SK-N-SH (cell line): ENCODE measurements at regions not wholly inside any gene's neighbourhood (a gene's known extent, or its start where the extent isn't known, plus 50 kb on each side); places are given as distances from the start of the nearest gene placed in this dataset.

ENCODE experiments used
- CTCF ChIA-PET: fragments of 300-600, 350-600 bp; formaldehyde crosslinking; extraction: SDS; loops from one replicate; lab custom pipeline; 2021; lab: Yijun Ruan, JAX
- POLR2A ChIA-PET: fragments of 350-600 bp; sonication (Branson Sonifier 250); formaldehyde crosslinking; extraction: SDS; loops from one replicate; lab custom pipeline; 2020; ENCODE audit warnings: antibody characterized with exemption, inconsistent platforms; lab: Yijun Ruan, JAX
- DNase-seq: peaks from one replicate; pipeline ENCODE4 v3.0.0; 2012
- H2AFZ ChIP-seq: fragments of 200-600 bp; sonication (generic); 2 replicates; pipeline ENCODE4 v1.8.1; 2016; ENCODE audit warnings: antibody characterized with exemption, mild to moderate bottlenecking, low read depth
- H3F3A ChIP-seq: fragments of 200-600 bp; sonication (generic); replicated peaks from 2 replicates; pipeline ENCODE3; 2016; ENCODE audit warnings: antibody characterized with exemption, mild to moderate bottlenecking; ENCODE audit not compliant: insufficient read depth
- H3K27ac ChIP-seq, 2 experiments: fragments of 200-500 bp in 1 of 2; fragments of 200-600 bp in 1 of 2; sonication (Bioruptor generic) in 1 of 2; sonication (generic), shearing (Covaris generic) in 1 of 2; 2 replicates each; pipeline versions ENCODE4 v1.5.1 to v1.6.1; 2014 to 2016; ENCODE audit warnings: low read depth in 2 of 2, inconsistent platforms in 1 of 2, low read length in 1 of 2, mild to moderate bottlenecking in 1 of 2, mixed read lengths in 1 of 2
- H3K27me3 ChIP-seq: fragments of 200-600 bp; sonication (generic), shearing (Covaris generic); 2 replicates; pipeline ENCODE4 v1.6.1; 2016; ENCODE audit warnings: mixed run types; ENCODE audit not compliant: insufficient read depth
- H3K36me3 ChIP-seq, 2 experiments: fragments of 200-500 bp in 1 of 2; fragments of 200-600 bp in 1 of 2; sonication (Bioruptor generic) in 1 of 2; sonication (generic) in 1 of 2; replicated peaks in 1 of 2; 2 replicates each; pipeline versions ENCODE3 to v1.5.1; 2014 to 2016; ENCODE audit warnings: low read length in 1 of 2, mild to moderate bottlenecking in 1 of 2; ENCODE audit not compliant: insufficient read depth in 2 of 2, control insufficient read depth in 1 of 2
- H3K4me1 ChIP-seq, 2 experiments: fragments of 200-500 bp in 1 of 2; fragments of 200-600 bp in 1 of 2; sonication (Bioruptor generic) in 1 of 2; sonication (generic), shearing (Covaris generic) in 1 of 2; 2 replicates each; pipeline versions ENCODE4 v1.5.1 to v1.6.1; 2014 to 2016; ENCODE audit warnings: low read depth in 1 of 2, low read length in 1 of 2, mixed run types in 1 of 2; ENCODE audit not compliant: insufficient read depth in 2 of 2, control insufficient read depth in 1 of 2
- H3K4me2 ChIP-seq: fragments of 200-600 bp; sonication (generic), shearing (Covaris generic); 2 replicates; pipeline ENCODE4 v1.6.1; 2017; ENCODE audit warnings: mixed run types
- H3K4me3 ChIP-seq, 2 experiments: fragments of 200-500 bp in 1 of 2; fragments of 200-600 bp in 1 of 2; sonication (Bioruptor generic) in 1 of 2; sonication (generic), shearing (Covaris generic) in 1 of 2; 2 replicates each; pipeline versions ENCODE4 v1.5.1 to v1.8.1; 2014 to 2016; ENCODE audit warnings: low read depth in 2 of 2, inconsistent platforms in 1 of 2, low read length in 1 of 2, mild to moderate bottlenecking in 1 of 2, mixed read lengths in 1 of 2, moderate library complexity in 1 of 2
- H3K79me2 ChIP-seq: fragments of 200-600 bp; sonication (generic); 2 replicates; pipeline ENCODE4 v1.8.1; 2017; ENCODE audit warnings: mild to moderate bottlenecking; ENCODE audit not compliant: insufficient read depth
- H3K9ac ChIP-seq: fragments of 200-600 bp; sonication (generic); 2 replicates; pipeline ENCODE4 v1.6.1; 2017; ENCODE audit warnings: mixed run types
- H3K9me2 ChIP-seq: fragments of 200-600 bp; sonication (generic); 2 replicates; pipeline ENCODE4 v1.6.1; 2017; ENCODE audit warnings: mixed run types
- H3K9me3 ChIP-seq: fragments of 200-600 bp; sonication (generic); 2 replicates; pipeline ENCODE4 v1.6.1; 2017; ENCODE audit warnings: mixed run types, mild to moderate bottlenecking, moderate library complexity
- H4K20me1 ChIP-seq: fragments of 200-600 bp; sonication (generic); 2 replicates; pipeline ENCODE4 v1.6.1; 2017; ENCODE audit warnings: mild to moderate bottlenecking, mixed run types; ENCODE audit not compliant: insufficient read depth
- CHD2 ChIP-seq: fragments of 150-350 bp; IDR thresholded peaks from 2 replicates; pipeline ENCODE4 v1.6.1; 2018; ENCODE audit warnings: low read length; ENCODE audit not compliant: partially characterized antibody
- CTCF ChIP-seq: fragments of 200-600 bp; sonication (generic); IDR thresholded peaks from 2 replicates; pipeline ENCODE4 v1.6.1; 2017; ENCODE audit warnings: antibody characterized with exemption, mild to moderate bottlenecking, moderate library complexity
- EZH2phosphoT487 ChIP-seq: fragments of 200-600 bp; sonication (generic); IDR thresholded peaks from 2 replicates; pipeline ENCODE4 v1.6.1; 2017; ENCODE audit warnings: low read depth, mixed run types, mild to moderate bottlenecking, antibody characterized with exemption, moderate library complexity, borderline replicate concordance
- FOSL2 ChIP-seq: IDR thresholded peaks from 2 replicates; pipeline ENCODE4 v1.4.0; 2012; ENCODE audit warnings: low read depth, mild to moderate bottlenecking, moderate library complexity, borderline replicate concordance
- FOXJ3 ChIP-seq: sonication (generic); formaldehyde crosslinking; IDR thresholded peaks from 2 replicates; pipeline ENCODE4 v1.5.1; 2020; ENCODE audit warnings: mild to moderate bottlenecking, missing genetic modification reagents
- GABPA ChIP-seq: IDR thresholded peaks from 2 replicates; pipeline ENCODE4 v1.4.0; 2012; ENCODE audit warnings: low read depth, mild to moderate bottlenecking
- GATA2 ChIP-seq: sonication (generic); formaldehyde crosslinking; IDR thresholded peaks from 2 replicates; pipeline ENCODE4 v1.5.0; 2020; ENCODE audit warnings: mild to moderate bottlenecking, missing genetic modification reagents
- MAX ChIP-seq: IDR thresholded peaks from 2 replicates; pipeline ENCODE4 v1.4.0; 2012; ENCODE audit warnings: low read depth
- RCOR1 ChIP-seq: fragments of 150-350 bp; IDR thresholded peaks from 2 replicates; pipeline ENCODE4 v1.6.1; 2017; ENCODE audit warnings: antibody characterized with exemption, low read length
- SIN3A ChIP-seq: IDR thresholded peaks from 2 replicates; pipeline ENCODE4 v1.6.1; 2012; ENCODE audit warnings: low read depth, mild to moderate bottlenecking, low read length, moderate library complexity, borderline replicate concordance
- TCF12 ChIP-seq: IDR thresholded peaks from 2 replicates; pipeline ENCODE4 v1.4.0; 2012
- USF1 ChIP-seq: IDR thresholded peaks from 2 replicates; pipeline ENCODE4 v1.4.0; 2012; ENCODE audit warnings: low read depth, borderline replicate concordance
- YY1 ChIP-seq: IDR thresholded peaks from 2 replicates; pipeline ENCODE4 v1.4.0; 2012; ENCODE audit warnings: low read depth, mild to moderate bottlenecking
- ZBTB33 ChIP-seq: IDR thresholded peaks from 2 replicates; pipeline ENCODE4 v1.4.0; 2012; ENCODE audit warnings: low read depth, borderline replicate concordance
- WGBS: methylation state at CpG from one replicate; pipeline ENCODE4 v1.1.6; 2017; ENCODE audit warnings: low lambda C conversion rate; 5-methylcytosine and 5-hydroxymethylcytosine counted together

GRCh38 chr12:91746976-91747375 is 398.7 kb downstream of the BTG1 start:
- H3K4me1 ChIP-seq, result peaks cover 0 to 18% of the 10 kb centered on the region in 2 experiments; a peak in 2 of 4 replicates
- no peak overlapping the region for H3K27ac ChIP-seq
- CTCF ChIA-PET, result interaction anchor here (0.7 to 1.1 kb wide), 2 partner anchors 14 to 33 kb away, joined by 3 read pairs; no protein-coding TSS in a partner anchor
- H3F3A ChIP-seq, result no peaks in the 10 kb centered on the region
- no peak overlapping the region for H3K4me2 ChIP-seq
- no peaks in the 10 kb centered on the region for H3K9me3 ChIP-seq
- no peak overlapping the region for H3K9ac ChIP-seq
- H3K79me2 ChIP-seq, result no peaks in the 10 kb centered on the region
- POLR2A ChIA-PET, result no interaction called here
- no peak for TF ChIP-seq EZH2phosphoT487
- TF ChIP-seq ZBTB33, result no peak
- no peak for TF ChIP-seq CTCF
- TF ChIP-seq USF1, result no peak
- no peak for TF ChIP-seq GABPA
- TF ChIP-seq CHD2, result no peak
- TF ChIP-seq TCF12, result no peak
- TF ChIP-seq FOXJ3 (CRISPR knock-in tag), result no peak
- TF ChIP-seq GATA2, result no peak
- no peak for TF ChIP-seq FOSL2
- TF ChIP-seq MAX, result no peak
- no peak for TF ChIP-seq YY1
- no peak for TF ChIP-seq RCOR1
- TF ChIP-seq SIN3A, result no peak
- no peaks in the 10 kb centered on the region for H3K9me2 ChIP-seq
- DNase-seq, result no peak
- H3K36me3 ChIP-seq, result no peaks in the 10 kb centered on the region
- no peak overlapping the region for H2AFZ ChIP-seq
- H3K4me3 ChIP-seq, result no peak overlapping the region
- no peaks in the 10 kb centered on the region for H4K20me1 ChIP-seq
- 40% methylated on average over 1 of the region's 1 CpG for WGBS
- no peaks in the 10 kb centered on the region for H3K27me3 ChIP-seq
